H9 (cell line): ENCODE measurements at regions not wholly inside any gene's neighbourhood (a gene's known extent, or its start where the extent isn't known, plus 50 kb on each side); places are given as distances from the start of the nearest gene placed in this dataset.

Source experiments
- DNase-seq: peaks from one replicate; pipeline ENCODE4 v3.0.0-alpha.2; 2017
- H2AFZ ChIP-seq: one replicate; pipeline ENCODE4 v1.6.1; 2013; ENCODE audit warnings: mild to moderate bottlenecking, low read length, control low read depth, moderate library complexity
- H2AK5ac ChIP-seq: 2 replicates; pipeline ENCODE4 v1.6.1; 2013; ENCODE audit warnings: low read length, control low read depth, mixed read lengths; ENCODE audit not compliant: insufficient read length
- H2BK120ac ChIP-seq: one replicate; pipeline ENCODE4 v1.6.1; 2013; ENCODE audit warnings: low read depth, mild to moderate bottlenecking, low read length, control low read depth, inconsistent platforms; ENCODE audit not compliant: poor library complexity, severe bottlenecking
- H2BK12ac ChIP-seq: 2 replicates; pipeline ENCODE4 v1.6.1; 2013; ENCODE audit warnings: low read length, control low read depth, mixed read lengths, low read depth; ENCODE audit not compliant: insufficient read length
- H2BK15ac ChIP-seq: 2 replicates; pipeline ENCODE4 v1.6.1; 2013; ENCODE audit warnings: low read depth, low read length, control low read depth
- H2BK20ac ChIP-seq: one replicate; pipeline ENCODE4 v1.6.1; 2013; ENCODE audit warnings: low read depth, mild to moderate bottlenecking, low read length, control low read depth, inconsistent platforms; ENCODE audit not compliant: poor library complexity, severe bottlenecking
- H2BK5ac ChIP-seq: 2 replicates; pipeline ENCODE4 v1.6.1; 2013; ENCODE audit warnings: low read length, control low read depth, mixed read lengths; ENCODE audit not compliant: insufficient read length
- H3K14ac ChIP-seq: 2 replicates; pipeline ENCODE4 v1.6.1; 2013; ENCODE audit warnings: low read length, control low read depth; ENCODE audit not compliant: insufficient read depth
- H3K18ac ChIP-seq: 2 replicates; pipeline ENCODE4 v1.6.1; 2013; ENCODE audit warnings: low read depth, mild to moderate bottlenecking, mixed read lengths, low read length, control low read depth; ENCODE audit not compliant: insufficient read length
- H3K23ac ChIP-seq: 2 replicates; pipeline ENCODE4 v1.6.1; 2013; ENCODE audit warnings: low read length, control low read depth, mixed read lengths, low read depth; ENCODE audit not compliant: insufficient read length
- H3K23me2 ChIP-seq: 2 replicates; pipeline ENCODE4 v1.6.1; 2013; ENCODE audit warnings: low read depth, mild to moderate bottlenecking, mixed read lengths, low read length, control low read depth; ENCODE audit not compliant: insufficient read length, poor library complexity, severe bottlenecking
- H3K27ac ChIP-seq: 2 replicates; pipeline ENCODE4 v1.5.1; 2013; ENCODE audit warnings: low read length, control low read depth, mixed read lengths, low read depth; ENCODE audit not compliant: insufficient read length
- H3K27me3 ChIP-seq: 2 replicates; pipeline ENCODE4 v1.6.1; 2013; ENCODE audit warnings: low read length, control low read depth, inconsistent platforms; ENCODE audit not compliant: insufficient read depth
- H3K4ac ChIP-seq: 2 replicates; pipeline ENCODE4 v1.6.1; 2013; ENCODE audit warnings: low read depth, mild to moderate bottlenecking, control low read depth, inconsistent platforms, low read length, moderate library complexity
- H3K4me1 ChIP-seq: 2 replicates; pipeline ENCODE4 v1.6.1; 2013; ENCODE audit warnings: low read length, control low read depth, inconsistent platforms; ENCODE audit not compliant: insufficient read depth
- H3K4me2 ChIP-seq: 2 replicates; pipeline ENCODE4 v1.6.1; 2013; ENCODE audit warnings: low read length, control low read depth, mixed read lengths; ENCODE audit not compliant: insufficient read length, insufficient read depth
- H3K56ac ChIP-seq: 2 replicates; pipeline ENCODE4 v1.6.1; 2013; ENCODE audit warnings: low read depth, mild to moderate bottlenecking, mixed read lengths, low read length, control low read depth; ENCODE audit not compliant: insufficient read length
- H3K79me1 ChIP-seq: 2 replicates; pipeline ENCODE4 v1.6.1; 2013; ENCODE audit warnings: low read depth, mild to moderate bottlenecking, moderate library complexity, low read length, control low read depth, inconsistent platforms; ENCODE audit not compliant: insufficient read depth, poor library complexity, severe bottlenecking
- H3K79me2 ChIP-seq: 2 replicates; pipeline ENCODE4 v1.6.1; 2013; ENCODE audit warnings: low read length, control low read depth, inconsistent platforms; ENCODE audit not compliant: insufficient read depth
- H3K9ac ChIP-seq: 2 replicates; pipeline ENCODE4 v1.6.1; 2013; ENCODE audit warnings: low read length, control low read depth, mixed read lengths; ENCODE audit not compliant: insufficient read length; ENCODE audit errors: extremely low read depth
- H3K9me3 ChIP-seq: one replicate; pipeline ENCODE4 v1.6.1; 2013; ENCODE audit warnings: low read depth, low read length, inconsistent platforms; ENCODE audit not compliant: control insufficient read depth
- H3T11ph ChIP-seq: one replicate; pipeline ENCODE4 v1.6.1; 2013; ENCODE audit warnings: mild to moderate bottlenecking, low read length, control low read depth, inconsistent platforms
- H4K20me1 ChIP-seq: one replicate; pipeline ENCODE4 v1.6.1; 2013; ENCODE audit not compliant: control insufficient read depth, insufficient read length, insufficient read depth
- H4K5ac ChIP-seq: 2 replicates; pipeline ENCODE4 v1.6.1; 2013; ENCODE audit warnings: low read depth, mild to moderate bottlenecking, mixed read lengths, low read length, control low read depth; ENCODE audit not compliant: insufficient read length
- H4K8ac ChIP-seq: replicated peaks from 2 replicates; pipeline ENCODE4 v1.6.1; 2013; ENCODE audit warnings: low read length, control low read depth, mixed read lengths, low read depth; ENCODE audit not compliant: insufficient read length
- H4K91ac ChIP-seq: 2 replicates; pipeline ENCODE4 v1.6.1; 2013; ENCODE audit warnings: low read depth, mild to moderate bottlenecking, moderate library complexity, mixed read lengths, low read length, control low read depth; ENCODE audit not compliant: insufficient read length
- H3K27ac Mint-ChIP-seq, 3 experiments: 2 replicates in 2 of 3; 3 replicates in 1 of 3; pipeline ENCODE4 v1.8.0; 2020 to 2021; ENCODE audit warnings: mixed read lengths in 3 of 3, mild to moderate bottlenecking in 1 of 3, moderate library complexity in 1 of 3
- H3K27me3 Mint-ChIP-seq: 2 replicates; pipeline ENCODE4 v1.8.0; 2021; ENCODE audit warnings: low read depth, mild to moderate bottlenecking, moderate library complexity, mixed read lengths
- H3K36me3 Mint-ChIP-seq, 3 experiments: 2 replicates in 2 of 3; 3 replicates in 1 of 3; pipeline ENCODE4 v1.8.0; 2020 to 2021; ENCODE audit warnings: low read depth in 3 of 3, mixed read lengths in 3 of 3; ENCODE audit not compliant: insufficient read depth in 1 of 3
- H3K4me1 Mint-ChIP-seq, 2 experiments: 2 replicates each; pipeline ENCODE4 v1.8.0; 2020; ENCODE audit warnings: mixed read lengths in 2 of 2
- H3K4me3 Mint-ChIP-seq, 2 experiments: 2 replicates in 1 of 2; 3 replicates in 1 of 2; pipeline ENCODE4 v1.8.0; 2020 to 2021; ENCODE audit warnings: mild to moderate bottlenecking in 2 of 2, mixed read lengths in 2 of 2, moderate library complexity in 1 of 2
- H3K9me3 Mint-ChIP-seq, 2 experiments: 2 replicates in 1 of 2; 3 replicates in 1 of 2; pipeline ENCODE4 v1.8.0; 2020; ENCODE audit warnings: mild to moderate bottlenecking in 2 of 2, mixed read lengths in 2 of 2, moderate library complexity in 1 of 2
- WGBS: extraction: QIAGEN DNeasy Blood & Tissue Kit; methylation state at CpG from one replicate; pipeline ENCODE4 v1.1.7; 2013; ENCODE audit warnings: missing lambda C conversion rate, low lambda C conversion rate, mixed read lengths; ENCODE audit not compliant: insufficient read length; ENCODE audit errors: extremely low coverage; 5-methylcytosine and 5-hydroxymethylcytosine counted together
- TF ChIP-seq, protein P1 (sequence below): fragments of 200-600 bp; sonication (generic); conservative IDR thresholded peaks from 3 replicates; pipeline ENCODE4 v1.8.0; 2021; ENCODE audit warnings: antibody characterized with exemption, mild to moderate bottlenecking

DNA sequence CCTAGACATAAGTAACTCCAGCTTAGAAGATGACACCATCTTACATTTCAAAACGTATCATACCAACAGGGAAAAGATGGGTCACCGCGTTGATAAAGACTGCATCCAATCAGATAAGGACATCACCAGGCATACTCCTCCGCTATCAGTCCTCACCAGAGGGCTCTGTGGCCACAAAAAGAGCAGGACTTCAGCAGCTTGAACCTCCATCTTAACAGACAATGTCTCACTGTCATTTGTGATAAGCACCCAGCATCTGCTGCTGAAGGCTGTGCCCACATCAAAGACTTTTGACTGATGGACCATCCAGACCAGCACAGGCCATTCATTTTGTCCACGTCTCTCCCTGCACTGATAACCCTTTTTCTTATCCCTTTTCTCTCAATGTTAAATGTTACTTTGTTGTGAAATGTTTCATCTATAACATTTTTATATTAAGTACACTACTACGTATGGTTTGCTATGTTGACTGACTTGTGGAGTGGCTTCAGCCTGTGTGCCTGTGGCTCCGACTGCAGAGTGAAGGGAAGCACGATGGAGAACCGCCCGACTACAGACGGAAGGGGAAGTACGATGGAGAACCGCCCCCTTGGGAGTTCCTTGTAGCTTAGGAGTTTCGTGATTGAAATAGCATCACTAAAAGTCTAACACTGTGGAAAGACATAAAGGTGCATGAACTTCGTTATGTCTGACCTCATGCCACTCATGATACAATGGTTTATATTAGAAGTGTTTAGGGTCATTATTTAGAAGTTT, 595.4 kb upstream of the AGA start:
- no peak overlapping the region for H2AFZ ChIP-seq

More for the DNA sequence above, 595.4 kb upstream of the AGA start:
- Histone ChIP-seq H3K56ac (no peak overlapping the region), H4K20me1 (no peaks in the 10 kb centered on the region), H4K91ac (no peak overlapping the region), H2BK15ac (no peak overlapping the region), H3K4ac (no peak overlapping the region), H3K79me1 (no peaks in the 10 kb centered on the region), H2BK12ac (no peak overlapping the region), H3K9me3 (no peaks in the 10 kb centered on the region), H3K4me1 (no peaks in the 10 kb centered on the region), H3K14ac (no peak overlapping the region), H2BK20ac (no peak overlapping the region), H3K9ac (no peak overlapping the region), H3K23ac (no peak overlapping the region), H3T11ph (no peak overlapping the region), H3K23me2 (no peaks in the 10 kb centered on the region), H4K5ac (no peak overlapping the region), H2BK5ac (no peak overlapping the region), H4K8ac (no peak overlapping the region), H3K18ac (no peak overlapping the region), H2BK120ac (no peak overlapping the region), H3K79me2 (no peaks in the 10 kb centered on the region), H3K4me2 (no peak overlapping the region), H3K27me3 (no peaks in the 10 kb centered on the region), H2AK5ac (no peak overlapping the region), H3K27ac (no peak overlapping the region)
- Mint-ChIP-seq H3K27me3 (no peaks in the 10 kb centered on the region), H3K4me3 (no peak overlapping the region), H3K27ac (no peak overlapping the region), H3K4me1 (no peaks in the 10 kb centered on the region), H3K9me3 (no peaks in the 10 kb centered on the region), H3K36me3 (no peaks in the 10 kb centered on the region; a peak in 1 of 7 replicates)
- no CpG with 5 or more reads among the region's 15 CpGs for WGBS
- DNase-seq = no peak
- TF ChIP-seq, protein P1, sequence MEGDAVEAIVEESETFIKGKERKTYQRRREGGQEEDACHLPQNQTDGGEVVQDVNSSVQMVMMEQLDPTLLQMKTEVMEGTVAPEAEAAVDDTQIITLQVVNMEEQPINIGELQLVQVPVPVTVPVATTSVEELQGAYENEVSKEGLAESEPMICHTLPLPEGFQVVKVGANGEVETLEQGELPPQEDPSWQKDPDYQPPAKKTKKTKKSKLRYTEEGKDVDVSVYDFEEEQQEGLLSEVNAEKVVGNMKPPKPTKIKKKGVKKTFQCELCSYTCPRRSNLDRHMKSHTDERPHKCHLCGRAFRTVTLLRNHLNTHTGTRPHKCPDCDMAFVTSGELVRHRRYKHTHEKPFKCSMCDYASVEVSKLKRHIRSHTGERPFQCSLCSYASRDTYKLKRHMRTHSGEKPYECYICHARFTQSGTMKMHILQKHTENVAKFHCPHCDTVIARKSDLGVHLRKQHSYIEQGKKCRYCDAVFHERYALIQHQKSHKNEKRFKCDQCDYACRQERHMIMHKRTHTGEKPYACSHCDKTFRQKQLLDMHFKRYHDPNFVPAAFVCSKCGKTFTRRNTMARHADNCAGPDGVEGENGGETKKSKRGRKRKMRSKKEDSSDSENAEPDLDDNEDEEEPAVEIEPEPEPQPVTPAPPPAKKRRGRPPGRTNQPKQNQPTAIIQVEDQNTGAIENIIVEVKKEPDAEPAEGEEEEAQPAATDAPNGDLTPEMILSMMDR = no peak
